HEK293 (cell line): ENCODE measurements at regions not wholly inside any gene's neighbourhood (a gene's known extent, or its start where the extent isn't known, plus 50 kb on each side); places are given as distances from the start of the nearest gene placed in this dataset.

Experiments
- CTCF ChIA-PET: fragments of 350-600 bp; formaldehyde crosslinking; extraction: SDS; loops from one replicate; lab custom pipeline; 2021; ENCODE audit warnings: antibody characterized with exemption; lab: Yijun Ruan, JAX
- POLR2A ChIA-PET: fragments of 300-600 bp; formaldehyde crosslinking; extraction: SDS; loops from one replicate; lab custom pipeline; 2020; ENCODE audit warnings: antibody characterized with exemption, inconsistent platforms; lab: Yijun Ruan, JAX
- H3K27ac ChIP-seq: fragments of 200-500 bp; sonication (Bioruptor generic); 2 replicates; pipeline ENCODE4 v1.5.1; 2014; ENCODE audit warnings: low read depth, low read length, control low read depth, inconsistent platforms; ENCODE audit errors: extremely low read depth
- H3K36me3 ChIP-seq, 2 experiments: fragments of 200-500 bp in 1 of 2; sonication (Bioruptor generic) in 1 of 2; 1 replicate in 1 of 2; 2 replicates in 1 of 2; pipeline ENCODE4 v1.5.1; 2014 to 2017; ENCODE audit warnings: inconsistent platforms in 2 of 2, low read length in 2 of 2; ENCODE audit not compliant: control insufficient read depth in 2 of 2, insufficient read depth in 1 of 2
- H3K4me1 ChIP-seq: fragments of 200-500 bp; sonication (Bioruptor generic); 2 replicates; pipeline ENCODE4 v1.5.1; 2014; ENCODE audit warnings: mild to moderate bottlenecking, low read length, inconsistent platforms; ENCODE audit not compliant: control insufficient read depth, insufficient read depth
- H3K4me3 ChIP-seq: 2 replicates; pipeline ENCODE4 v1.5.1; 2011; ENCODE audit warnings: low read depth, mild to moderate bottlenecking, control low read depth, low read length, moderate library complexity
- H3K9me3 ChIP-seq: fragments of 200-500 bp; sonication (Bioruptor generic); 2 replicates; pipeline ENCODE4 v1.5.1; 2014; ENCODE audit warnings: low read depth, low read length, inconsistent platforms; ENCODE audit not compliant: control insufficient read depth, insufficient read depth
- BCL11A ChIP-seq: fragments of 450-650 bp; formaldehyde crosslinking; IDR thresholded peaks from 2 replicates; pipeline ENCODE4 v1.5.1; 2016; ENCODE audit warnings: low read depth, missing biosample characterization, missing genetic modification characterization
- KLF8 ChIP-seq: fragments of 450-650 bp; formaldehyde crosslinking; IDR thresholded peaks from 2 replicates; pipeline ENCODE4 v1.5.1; 2016; ENCODE audit warnings: missing biosample characterization, missing genetic modification characterization
- REPIN1 ChIP-seq: fragments of 450-650 bp; formaldehyde crosslinking; IDR thresholded peaks from 2 replicates; pipeline ENCODE4 v1.5.1; 2017; ENCODE audit warnings: missing biosample characterization, missing genetic modification characterization, low read depth
- SP2 ChIP-seq: fragments of 450-650 bp; formaldehyde crosslinking; IDR thresholded peaks from 2 replicates; pipeline ENCODE4 v1.5.1; 2016; ENCODE audit warnings: missing biosample characterization, missing genetic modification characterization
- ZFP3 ChIP-seq: fragments of 450-650 bp; formaldehyde crosslinking; IDR thresholded peaks from 2 replicates; pipeline ENCODE4 v1.5.1; 2016; ENCODE audit warnings: low read depth, missing biosample characterization, missing genetic modification characterization
- ZFP41 ChIP-seq: fragments of 450-650 bp; formaldehyde crosslinking; IDR thresholded peaks from 2 replicates; pipeline ENCODE4 v1.5.1; 2016; ENCODE audit warnings: missing biosample characterization, missing genetic modification characterization, borderline replicate concordance
- ZIC2 ChIP-seq: fragments of 450-650 bp; formaldehyde crosslinking; IDR thresholded peaks from 2 replicates; pipeline ENCODE4 v1.5.1; 2016; ENCODE audit warnings: missing biosample characterization, missing genetic modification characterization
- ZNF138 ChIP-seq: fragments of 450-650 bp; formaldehyde crosslinking; IDR thresholded peaks from 2 replicates; pipeline ENCODE4 v1.5.1; 2016; ENCODE audit warnings: missing biosample characterization, missing genetic modification characterization, borderline replicate concordance
- ZNF140 ChIP-seq: fragments of 450-650 bp; formaldehyde crosslinking; IDR thresholded peaks from 2 replicates; pipeline ENCODE4 v1.5.1; 2016; ENCODE audit warnings: missing biosample characterization, missing genetic modification characterization
- ZNF169 ChIP-seq: fragments of 450-650 bp; formaldehyde crosslinking; IDR thresholded peaks from 2 replicates; pipeline ENCODE4 v1.5.1; 2016; ENCODE audit warnings: missing biosample characterization, missing genetic modification characterization
- ZNF174 ChIP-seq: fragments of 450-650 bp; formaldehyde crosslinking; IDR thresholded peaks from 2 replicates; pipeline ENCODE4 v1.5.0; 2017; ENCODE audit warnings: missing biosample characterization, mild to moderate bottlenecking, missing genetic modification characterization
- ZNF248 ChIP-seq: fragments of 450-650 bp; formaldehyde crosslinking; IDR thresholded peaks from 2 replicates; pipeline ENCODE4 v1.5.1; 2017; ENCODE audit warnings: missing biosample characterization, missing genetic modification characterization
- ZNF274 ChIP-seq, 2 experiments: fragments of 200-500 bp in 1 of 2; fragments of 450-650 bp in 1 of 2; sonication (Bioruptor generic) in 1 of 2; formaldehyde crosslinking in 1 of 2; IDR thresholded peaks; 2 replicates each; pipeline versions ENCODE4 v1.5.1 to v1.6.1; 2014 to 2016; ENCODE audit warnings: borderline replicate concordance in 1 of 2, inconsistent platforms in 1 of 2, low read length in 1 of 2, missing biosample characterization in 1 of 2, missing genetic modification characterization in 1 of 2
- ZNF292 ChIP-seq: fragments of 450-650 bp; formaldehyde crosslinking; IDR thresholded peaks from 2 replicates; pipeline ENCODE4 v1.5.1; 2016; ENCODE audit warnings: low read depth, missing biosample characterization, missing genetic modification characterization, borderline replicate concordance
- ZNF473 ChIP-seq: fragments of 450-650 bp; formaldehyde crosslinking; IDR thresholded peaks from 2 replicates; pipeline ENCODE4 v1.5.1; 2017; ENCODE audit warnings: missing biosample characterization, missing genetic modification characterization
- ZNF510 ChIP-seq: fragments of 450-650 bp; formaldehyde crosslinking; IDR thresholded peaks from 2 replicates; pipeline ENCODE4 v1.5.1; 2018; ENCODE audit warnings: mild to moderate bottlenecking, missing genetic modification characterization, missing biosample characterization; ENCODE audit not compliant: insufficient replicate concordance
- ZNF626 ChIP-seq: fragments of 450-650 bp; sonication (Bioruptor Pico); formaldehyde crosslinking; IDR thresholded peaks from 2 replicates; pipeline ENCODE4 v1.5.1; 2018; ENCODE audit warnings: missing biosample characterization, missing genetic modification characterization, inconsistent platforms
- ZNF707 ChIP-seq: fragments of 450-650 bp; formaldehyde crosslinking; IDR thresholded peaks from 2 replicates; pipeline ENCODE4 v1.5.1; 2016; ENCODE audit warnings: missing biosample characterization, missing genetic modification characterization
- ZSCAN23 ChIP-seq: fragments of 450-650 bp; formaldehyde crosslinking; IDR thresholded peaks from 2 replicates; pipeline ENCODE4 v1.5.1; 2016; ENCODE audit warnings: missing biosample characterization, missing genetic modification characterization
- TF ChIP-seq, protein P1 (sequence below): fragments of 450-650 bp; formaldehyde crosslinking; IDR thresholded peaks from 2 replicates; pipeline ENCODE4 v1.5.1; 2016; ENCODE audit warnings: missing biosample characterization, missing genetic modification characterization, low read depth
- TF ChIP-seq, protein P2 (sequence below): fragments of 450-650 bp; formaldehyde crosslinking; IDR thresholded peaks from 2 replicates; pipeline ENCODE4 v1.5.1; 2016; ENCODE audit warnings: missing biosample characterization, missing genetic modification characterization, borderline replicate concordance
- TF ChIP-seq, protein P3 (sequence below): IDR thresholded peaks from 2 replicates; pipeline ENCODE4 v1.6.1; 2011; ENCODE audit warnings: mild to moderate bottlenecking, low read depth, low read length, borderline replicate concordance
- TF ChIP-seq, protein P4 (sequence below): fragments of 450-650 bp; formaldehyde crosslinking; IDR thresholded peaks from 2 replicates; pipeline ENCODE4 v1.5.1; 2016; ENCODE audit warnings: missing biosample characterization, missing genetic modification characterization
- TF ChIP-seq, protein P5 (sequence below): fragments of 450-650 bp; formaldehyde crosslinking; IDR thresholded peaks from 2 replicates; pipeline ENCODE4 v1.5.1; 2016; ENCODE audit warnings: missing biosample characterization, missing genetic modification characterization

DNA sequence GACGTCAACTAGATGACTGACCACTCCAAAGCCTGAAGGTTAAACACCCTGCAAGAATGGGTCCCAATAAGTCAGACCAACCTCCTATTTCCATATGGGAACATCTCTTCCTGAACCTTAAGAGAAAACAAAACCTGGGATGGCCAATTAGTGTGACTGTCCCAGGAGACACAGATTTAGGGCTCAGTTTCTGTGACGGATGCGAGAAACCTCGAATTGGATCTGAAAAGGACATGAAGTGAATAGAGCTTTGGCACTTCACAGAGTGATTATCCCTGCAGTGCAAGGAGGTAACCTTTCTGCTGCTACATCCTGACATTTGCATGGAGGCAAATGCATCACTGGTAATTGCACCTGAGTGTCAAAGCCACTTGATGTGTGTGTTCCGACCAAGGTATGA is 442.2 kb upstream of the KLF12 start:
- Histone ChIP-seq H3K27ac (no peak overlapping the region), H3K4me3 (no peak overlapping the region), H3K4me1 (no peaks in the 10 kb centered on the region), H3K9me3 (no peaks in the 10 kb centered on the region), H3K36me3 (no peaks in the 10 kb centered on the region)
- TF ChIP-seq ZNF510 (tag by site-specific recombination) (no peak), ZNF169 (tag by site-specific recombination) (no peak), ZIC2 (no peak), ZNF626 (tag by site-specific recombination) (no peak), ZNF174 (tag by site-specific recombination) (no peak), ZFP41 (no peak), ZNF473 (tag by site-specific recombination) (no peak), ZNF140 (tag by site-specific recombination) (no peak), ZNF138 (tag by site-specific recombination) (no peak), REPIN1 (tag by site-specific recombination) (no peak), ZSCAN23 (tag by site-specific recombination) (no peak), ZNF707 (tag by site-specific recombination) (no peak), BCL11A (tag by site-specific recombination) (no peak), ZNF248 (no peak), KLF8 (tag by site-specific recombination) (no peak)
- TF ChIP-seq, protein P1, sequence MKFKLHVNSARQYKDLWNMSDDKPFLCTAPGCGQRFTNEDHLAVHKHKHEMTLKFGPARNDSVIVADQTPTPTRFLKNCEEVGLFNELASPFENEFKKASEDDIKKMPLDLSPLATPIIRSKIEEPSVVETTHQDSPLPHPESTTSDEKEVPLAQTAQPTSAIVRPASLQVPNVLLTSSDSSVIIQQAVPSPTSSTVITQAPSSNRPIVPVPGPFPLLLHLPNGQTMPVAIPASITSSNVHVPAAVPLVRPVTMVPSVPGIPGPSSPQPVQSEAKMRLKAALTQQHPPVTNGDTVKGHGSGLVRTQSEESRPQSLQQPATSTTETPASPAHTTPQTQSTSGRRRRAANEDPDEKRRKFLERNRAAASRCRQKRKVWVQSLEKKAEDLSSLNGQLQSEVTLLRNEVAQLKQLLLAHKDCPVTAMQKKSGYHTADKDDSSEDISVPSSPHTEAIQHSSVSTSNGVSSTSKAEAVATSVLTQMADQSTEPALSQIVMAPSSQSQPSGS (tag by site-specific recombination) = no peak
- TF ChIP-seq, protein P2, sequence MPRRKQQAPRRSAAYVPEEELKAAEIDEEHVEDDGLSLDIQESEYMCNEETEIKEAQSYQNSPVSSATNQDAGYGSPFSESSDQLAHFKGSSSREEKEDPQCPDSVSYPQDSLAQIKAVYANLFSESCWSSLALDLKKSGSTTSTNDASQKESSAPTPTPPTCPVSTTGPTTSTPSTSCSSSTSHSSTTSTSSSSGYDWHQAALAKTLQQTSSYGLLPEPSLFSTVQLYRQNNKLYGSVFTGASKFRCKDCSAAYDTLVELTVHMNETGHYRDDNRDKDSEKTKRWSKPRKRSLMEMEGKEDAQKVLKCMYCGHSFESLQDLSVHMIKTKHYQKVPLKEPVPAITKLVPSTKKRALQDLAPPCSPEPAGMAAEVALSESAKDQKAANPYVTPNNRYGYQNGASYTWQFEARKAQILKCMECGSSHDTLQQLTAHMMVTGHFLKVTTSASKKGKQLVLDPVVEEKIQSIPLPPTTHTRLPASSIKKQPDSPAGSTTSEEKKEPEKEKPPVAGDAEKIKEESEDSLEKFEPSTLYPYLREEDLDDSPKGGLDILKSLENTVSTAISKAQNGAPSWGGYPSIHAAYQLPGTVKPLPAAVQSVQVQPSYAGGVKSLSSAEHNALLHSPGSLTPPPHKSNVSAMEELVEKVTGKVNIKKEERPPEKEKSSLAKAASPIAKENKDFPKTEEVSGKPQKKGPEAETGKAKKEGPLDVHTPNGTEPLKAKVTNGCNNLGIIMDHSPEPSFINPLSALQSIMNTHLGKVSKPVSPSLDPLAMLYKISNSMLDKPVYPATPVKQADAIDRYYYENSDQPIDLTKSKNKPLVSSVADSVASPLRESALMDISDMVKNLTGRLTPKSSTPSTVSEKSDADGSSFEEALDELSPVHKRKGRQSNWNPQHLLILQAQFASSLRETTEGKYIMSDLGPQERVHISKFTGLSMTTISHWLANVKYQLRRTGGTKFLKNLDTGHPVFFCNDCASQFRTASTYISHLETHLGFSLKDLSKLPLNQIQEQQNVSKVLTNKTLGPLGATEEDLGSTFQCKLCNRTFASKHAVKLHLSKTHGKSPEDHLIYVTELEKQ = no peak
- TF ChIP-seq, protein P3, sequence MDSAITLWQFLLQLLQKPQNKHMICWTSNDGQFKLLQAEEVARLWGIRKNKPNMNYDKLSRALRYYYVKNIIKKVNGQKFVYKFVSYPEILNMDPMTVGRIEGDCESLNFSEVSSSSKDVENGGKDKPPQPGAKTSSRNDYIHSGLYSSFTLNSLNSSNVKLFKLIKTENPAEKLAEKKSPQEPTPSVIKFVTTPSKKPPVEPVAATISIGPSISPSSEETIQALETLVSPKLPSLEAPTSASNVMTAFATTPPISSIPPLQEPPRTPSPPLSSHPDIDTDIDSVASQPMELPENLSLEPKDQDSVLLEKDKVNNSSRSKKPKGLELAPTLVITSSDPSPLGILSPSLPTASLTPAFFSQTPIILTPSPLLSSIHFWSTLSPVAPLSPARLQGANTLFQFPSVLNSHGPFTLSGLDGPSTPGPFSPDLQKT = no peak
- POLR2A ChIA-PET = no interaction called here
- CTCF ChIA-PET = no interaction called here

DNA sequence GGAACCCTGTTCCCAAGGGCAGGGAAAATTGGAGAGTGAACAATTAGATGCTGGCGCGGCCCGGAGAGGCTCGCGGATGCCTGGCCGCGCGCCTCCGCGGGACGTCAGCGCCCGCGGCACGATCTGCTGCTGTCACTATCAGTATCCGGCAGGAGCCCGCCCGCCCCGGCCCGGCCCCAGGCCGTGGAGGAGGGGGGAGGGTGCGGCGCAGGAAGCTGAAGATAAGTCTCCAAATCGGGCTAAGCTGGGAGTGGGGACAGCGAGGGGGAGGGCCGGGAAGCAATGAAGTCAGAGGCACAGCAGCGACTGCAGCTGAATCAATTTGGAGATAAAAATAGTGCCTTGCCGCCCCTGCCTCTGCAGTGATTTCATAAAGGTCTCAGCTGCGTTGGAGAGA is 441.5 kb upstream of the KLF12 start:
- POLR2A ChIA-PET = no interaction called here
- CTCF ChIA-PET = no interaction called here
- H3K4me3 ChIP-seq = peak overlapping the region; percentile 32
- TF ChIP-seq ZFP3 (tag by site-specific recombination) (no peak), ZNF292 (tag by site-specific recombination) (no peak), ZIC2 (peak; percentile 52; the same call in 1 of the 2 replicates), ZNF274 (IDR thresholded peaks at IDR 0.05; ENCODE audit: low read length) (no peak), ZNF274 (tag by site-specific recombination; IDR thresholded peaks at IDR 0.05; ENCODE audit: borderline replicate concordance) (no peak), ZFP41 (no peak), SP2 (tag by site-specific recombination) (peak; percentile 32; the same call in 1 of the 2 replicates)
- TF ChIP-seq, protein P4, sequence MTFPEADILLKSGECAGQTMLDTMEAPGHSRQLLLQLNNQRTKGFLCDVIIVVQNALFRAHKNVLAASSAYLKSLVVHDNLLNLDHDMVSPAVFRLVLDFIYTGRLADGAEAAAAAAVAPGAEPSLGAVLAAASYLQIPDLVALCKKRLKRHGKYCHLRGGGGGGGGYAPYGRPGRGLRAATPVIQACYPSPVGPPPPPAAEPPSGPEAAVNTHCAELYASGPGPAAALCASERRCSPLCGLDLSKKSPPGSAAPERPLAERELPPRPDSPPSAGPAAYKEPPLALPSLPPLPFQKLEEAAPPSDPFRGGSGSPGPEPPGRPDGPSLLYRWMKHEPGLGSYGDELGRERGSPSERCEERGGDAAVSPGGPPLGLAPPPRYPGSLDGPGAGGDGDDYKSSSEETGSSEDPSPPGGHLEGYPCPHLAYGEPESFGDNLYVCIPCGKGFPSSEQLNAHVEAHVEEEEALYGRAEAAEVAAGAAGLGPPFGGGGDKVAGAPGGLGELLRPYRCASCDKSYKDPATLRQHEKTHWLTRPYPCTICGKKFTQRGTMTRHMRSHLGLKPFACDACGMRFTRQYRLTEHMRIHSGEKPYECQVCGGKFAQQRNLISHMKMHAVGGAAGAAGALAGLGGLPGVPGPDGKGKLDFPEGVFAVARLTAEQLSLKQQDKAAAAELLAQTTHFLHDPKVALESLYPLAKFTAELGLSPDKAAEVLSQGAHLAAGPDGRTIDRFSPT (tag by site-specific recombination) = no peak
- TF ChIP-seq, protein P5, sequence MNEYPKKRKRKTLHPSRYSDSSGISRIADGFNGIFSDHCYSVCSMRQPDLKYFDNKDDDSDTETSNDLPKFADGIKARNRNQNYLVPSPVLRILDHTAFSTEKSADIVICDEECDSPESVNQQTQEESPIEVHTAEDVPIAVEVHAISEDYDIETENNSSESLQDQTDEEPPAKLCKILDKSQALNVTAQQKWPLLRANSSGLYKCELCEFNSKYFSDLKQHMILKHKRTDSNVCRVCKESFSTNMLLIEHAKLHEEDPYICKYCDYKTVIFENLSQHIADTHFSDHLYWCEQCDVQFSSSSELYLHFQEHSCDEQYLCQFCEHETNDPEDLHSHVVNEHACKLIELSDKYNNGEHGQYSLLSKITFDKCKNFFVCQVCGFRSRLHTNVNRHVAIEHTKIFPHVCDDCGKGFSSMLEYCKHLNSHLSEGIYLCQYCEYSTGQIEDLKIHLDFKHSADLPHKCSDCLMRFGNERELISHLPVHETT (tag by site-specific recombination) = no peak

More for the DNA sequence above, 441.5 kb upstream of the KLF12 start:
- no peaks in the 10 kb centered on the region for H3K36me3 ChIP-seq
- H3K4me1 ChIP-seq = no peaks in the 10 kb centered on the region
- no peak overlapping the region for H3K27ac ChIP-seq
- H3K9me3 ChIP-seq = no peaks in the 10 kb centered on the region
